SU-DHL-6 (cell line): ENCODE measurements at regions not wholly inside any gene's neighbourhood (a gene's known extent, or its start where the extent isn't known, plus 50 kb on each side); places are given as distances from the start of the nearest gene placed in this dataset.

Experiments
- CTCF ChIP-seq: fragments of 200-600 bp; sonication (generic); IDR thresholded peaks from one replicate; pipeline ENCODE4 v1.5.1; 2017; ENCODE audit warnings: antibody characterized with exemption, mild to moderate bottlenecking, low read length, moderate library complexity; ENCODE audit not compliant: insufficient read depth, poor library complexity, severe bottlenecking
- EZH2phosphoT487 ChIP-seq: fragments of 200-600 bp; sonication (generic), shearing (Covaris generic); conservative IDR thresholded peaks from 2 replicates; pipeline ENCODE4 v1.6.1; 2018; ENCODE audit warnings: mild to moderate bottlenecking, antibody characterized with exemption, low read length, moderate library complexity, mixed read lengths

- TF ChIP-seq CTCF (no peak), EZH2phosphoT487 (no peak)
These were observed 672.3 kb upstream of the CXADR start for GRCh38 chr21:16840538-16840937.
